Loucy (cell line): ENCODE measurements at regions not wholly inside any gene's neighbourhood (a gene's known extent, or its start where the extent isn't known, plus 50 kb on each side); places are given as distances from the start of the nearest gene placed in this dataset.

Experiments
- CTCF ChIP-seq: fragments of 200-600 bp; sonication (generic); conservative IDR thresholded peaks from 2 replicates; pipeline ENCODE4 v1.5.1; 2014; ENCODE audit warnings: mild to moderate bottlenecking, antibody characterized with exemption, low read length
- EZH2phosphoT487 ChIP-seq: fragments of 200-600 bp; IDR thresholded peaks from 2 replicates; pipeline ENCODE4 v1.6.1; 2018; ENCODE audit warnings: antibody characterized with exemption, mild to moderate bottlenecking, moderate library complexity, borderline replicate concordance

GRCh38 chr5:111932199-111932598 lies 175.2 kb upstream of the NREP start:
- TF ChIP-seq CTCF (no peak), EZH2phosphoT487 (no peak)
